CD4-positive, alpha-beta T cell treated with Interferon alpha-2 for 1 hour (primary cell): ENCODE measurements at regions not wholly inside any gene's neighbourhood (a gene's known extent, or its start where the extent isn't known, plus 50 kb on each side); places are given as distances from the start of the nearest gene placed in this dataset.

Experiments
- DNase-seq, 2 donors: peaks; one replicate each; pipeline ENCODE4 v3.0.0-alpha.2; 2020 to 2022

GRCh38 chr12:107560165-107560898 is 125.3 kb upstream of the PWP1 start:
- no peak for DNase-seq

- no peak for DNase-seq
These were observed 124.7 kb upstream of the PWP1 start for GRCh38 chr12:107560899-107561285.

GRCh38 chr12:107564946-107565345 is 120.7 kb upstream of the PWP1 start:
- no peak for DNase-seq

- no peak for DNase-seq
These were observed 120.0 kb upstream of the PWP1 start for GRCh38 chr12:107565551-107565950.

- DNase-seq: no peak
These were observed 117.6 kb upstream of the PWP1 start for GRCh38 chr12:107567876-107568619.

- DNase-seq: no peak
These were observed 116.9 kb upstream of the PWP1 start for GRCh38 chr12:107568718-107569117.

- DNase-seq: no peak
These were observed 114.9 kb upstream of the PWP1 start for GRCh38 chr12:107570721-107571120.

- no peak for DNase-seq
These were observed 114.1 kb upstream of the PWP1 start for GRCh38 chr12:107571492-107571891.

- no peak for DNase-seq
These were observed 110.9 kb upstream of the PWP1 start for GRCh38 chr12:107574691-107575090.

GRCh38 chr12:107580750-107581618 is 104.6 kb upstream of the PWP1 start:
- no peak for DNase-seq

- DNase-seq: no peak
These were observed 104.0 kb upstream of the PWP1 start for GRCh38 chr12:107581619-107582015.

- no peak for DNase-seq
These were observed 102.0 kb upstream of the PWP1 start for GRCh38 chr12:107583551-107583950.

GRCh38 chr12:107584563-107584962 is 101.0 kb upstream of the PWP1 start:
- DNase-seq: no peak

- no peak for DNase-seq
These were observed 99.2 kb upstream of the PWP1 start for GRCh38 chr12:107586256-107586970.

- DNase-seq: no peak
These were observed 95.2 kb upstream of the PWP1 start for GRCh38 chr12:107590413-107590812.

- no peak for DNase-seq
These were observed 94.7 kb upstream of the PWP1 start for GRCh38 chr12:107590814-107591375.

GRCh38 chr12:107593713-107594381 is 91.8 kb upstream of the PWP1 start:
- DNase-seq: no peak

- no peak for DNase-seq
These were observed 90.6 kb upstream of the PWP1 start for GRCh38 chr12:107594995-107595394.

- DNase-seq: no peak
These were observed 87.7 kb upstream of the PWP1 start for GRCh38 chr12:107597695-107598410.

GRCh38 chr12:107598906-107599305 is 86.7 kb upstream of the PWP1 start:
- no peak for DNase-seq

GRCh38 chr12:107600581-107601144 is 84.9 kb upstream of the PWP1 start:
- DNase-seq: no peak
